ENCODE measurements at regions not wholly inside any gene's neighbourhood (a gene's known extent, or its start where the extent isn't known, plus 50 kb on each side); places are given as distances from the start of the nearest gene placed in this dataset.

- H4K20me1 ChIP-seq (ENCODE audit: control insufficient read depth, insufficient read depth) = no peaks in the 10 kb centered on the region
- intact Hi-C loops (cut with micrococcal nuclease; ENCODE audit: unreplicated experiment) = no loop called here
- BruUV-seq (replicated peaks) = no TSS peak
- ChIA-PET POLR2A (no interaction called here), RAD21 (ENCODE audit: unreplicated experiment) (no interaction called here), SMC1A (ENCODE audit: uncharacterized antibody, unreplicated experiment) (no interaction called here), CTCF (interaction anchor here (1.2 to 2.2 kb wide), 2 partner anchors 9 to 100 kb away, joined by 3 to 7 read pairs; no protein-coding TSS in a partner anchor)
- no peaks in the 10 kb centered on the region for H3K9me3 ChIP-seq (replicated peaks; ENCODE audit: control insufficient read depth, insufficient read depth, low read length)
- H3K27ac ChIP-seq (ENCODE audit: control insufficient read depth, insufficient read depth) = no peak overlapping the region
- no peak for ATAC-seq
- H3K4me1 ChIP-seq (ENCODE audit: control insufficient read depth, insufficient read depth, low read length) = no peaks in the 10 kb centered on the region
- DNase-seq (ENCODE audit: low read depth, low spot score) = no peak
- no peaks in the 10 kb centered on the region for H3K79me2 ChIP-seq (ENCODE audit: control insufficient read depth, insufficient read depth, low read length)
- H3K4me2 ChIP-seq (ENCODE audit: control insufficient read depth, insufficient read depth) = no peak overlapping the region
- peak; percentile 27 for FAIRE-seq
- no peaks in the 10 kb centered on the region for H3K27me3 ChIP-seq (replicated peaks in 1 of 2; ENCODE audit: control insufficient read depth in 2 of 2, insufficient read depth in 2 of 2, low read length in 1 of 2)
- H3K9ac ChIP-seq (ENCODE audit: control insufficient read depth, insufficient read depth, low read length) = no peak overlapping the region
- in situ Hi-C loops (cut with MboI) = no loop called here
- H2AFZ ChIP-seq (ENCODE audit: control insufficient read depth, low read depth, low read length) = no peak overlapping the region
- H3K36me3 ChIP-seq (ENCODE audit: control insufficient read depth in 2 of 2, insufficient read depth in 2 of 2, low read length in 1 of 2) = no peaks in the 10 kb centered on the region
- no peak overlapping the region for H3K4me3 ChIP-seq
- peak; percentile 47; the same call in 1 of the 2 replicates for TF ChIP-seq SPI1 (IDR thresholded peaks at IDR 0.05; ENCODE audit: borderline replicate concordance, insufficient read depth, low read depth, low read length)
- TF ChIP-seq RUNX3 (IDR thresholded peaks at IDR 0.05; ENCODE audit: low read length) = 0 out of 2 replicates have a peak, but pooled peaks have one; percentile 23
- peak; percentile 80 for TF ChIP-seq MEF2A (IDR thresholded peaks at IDR 0.05; ENCODE audit: insufficient read depth, low read depth, low read length)
- TF ChIP-seq, protein P1, sequence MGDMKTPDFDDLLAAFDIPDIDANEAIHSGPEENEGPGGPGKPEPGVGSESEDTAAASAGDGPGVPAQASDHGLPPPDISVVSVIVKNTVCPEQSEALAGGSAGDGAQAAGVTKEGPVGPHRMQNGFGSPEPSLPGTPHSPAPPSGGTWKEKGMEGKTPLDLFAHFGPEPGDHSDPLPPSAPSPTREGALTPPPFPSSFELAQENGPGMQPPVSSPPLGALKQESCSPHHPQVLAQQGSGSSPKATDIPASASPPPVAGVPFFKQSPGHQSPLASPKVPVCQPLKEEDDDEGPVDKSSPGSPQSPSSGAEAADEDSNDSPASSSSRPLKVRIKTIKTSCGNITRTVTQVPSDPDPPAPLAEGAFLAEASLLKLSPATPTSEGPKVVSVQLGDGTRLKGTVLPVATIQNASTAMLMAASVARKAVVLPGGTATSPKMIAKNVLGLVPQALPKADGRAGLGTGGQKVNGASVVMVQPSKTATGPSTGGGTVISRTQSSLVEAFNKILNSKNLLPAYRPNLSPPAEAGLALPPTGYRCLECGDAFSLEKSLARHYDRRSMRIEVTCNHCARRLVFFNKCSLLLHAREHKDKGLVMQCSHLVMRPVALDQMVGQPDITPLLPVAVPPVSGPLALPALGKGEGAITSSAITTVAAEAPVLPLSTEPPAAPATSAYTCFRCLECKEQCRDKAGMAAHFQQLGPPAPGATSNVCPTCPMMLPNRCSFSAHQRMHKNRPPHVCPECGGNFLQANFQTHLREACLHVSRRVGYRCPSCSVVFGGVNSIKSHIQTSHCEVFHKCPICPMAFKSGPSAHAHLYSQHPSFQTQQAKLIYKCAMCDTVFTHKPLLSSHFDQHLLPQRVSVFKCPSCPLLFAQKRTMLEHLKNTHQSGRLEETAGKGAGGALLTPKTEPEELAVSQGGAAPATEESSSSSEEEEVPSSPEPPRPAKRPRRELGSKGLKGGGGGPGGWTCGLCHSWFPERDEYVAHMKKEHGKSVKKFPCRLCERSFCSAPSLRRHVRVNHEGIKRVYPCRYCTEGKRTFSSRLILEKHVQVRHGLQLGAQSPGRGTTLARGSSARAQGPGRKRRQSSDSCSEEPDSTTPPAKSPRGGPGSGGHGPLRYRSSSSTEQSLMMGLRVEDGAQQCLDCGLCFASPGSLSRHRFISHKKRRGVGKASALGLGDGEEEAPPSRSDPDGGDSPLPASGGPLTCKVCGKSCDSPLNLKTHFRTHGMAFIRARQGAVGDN (IDR thresholded peaks at IDR 0.05) = no peak
Observed at GRCh38 chr7:18225067-18225466, 197.4 kb upstream of the PRPS1L1 start.
